ENCODE measurements at regions not wholly inside any gene's neighbourhood (a gene's known extent, or its start where the extent isn't known, plus 50 kb on each side); places are given as distances from the start of the nearest gene placed in this dataset.

GRCh38 chr7:81611040-81611439 is 158.8 kb downstream of the HGF start (continued):
- no peak for TF ChIP-seq CHD7 (IDR thresholded peaks at IDR 0.05; ENCODE audit: insufficient replicate concordance, low read length)
- TF ChIP-seq, protein P1, sequence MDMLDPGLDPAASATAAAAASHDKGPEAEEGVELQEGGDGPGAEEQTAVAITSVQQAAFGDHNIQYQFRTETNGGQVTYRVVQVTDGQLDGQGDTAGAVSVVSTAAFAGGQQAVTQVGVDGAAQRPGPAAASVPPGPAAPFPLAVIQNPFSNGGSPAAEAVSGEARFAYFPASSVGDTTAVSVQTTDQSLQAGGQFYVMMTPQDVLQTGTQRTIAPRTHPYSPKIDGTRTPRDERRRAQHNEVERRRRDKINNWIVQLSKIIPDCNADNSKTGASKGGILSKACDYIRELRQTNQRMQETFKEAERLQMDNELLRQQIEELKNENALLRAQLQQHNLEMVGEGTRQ (IDR thresholded peaks at IDR 0.05; ENCODE audit: low read length): no peak
- TF ChIP-seq KDM1A (IDR thresholded peaks at IDR 0.05; ENCODE audit: borderline replicate concordance, low read length): no peak
- TF ChIP-seq GTF2F1 (IDR thresholded peaks at IDR 0.05; ENCODE audit: borderline replicate concordance, low read depth, low read length): no peak
- no peak for TF ChIP-seq RBBP5 (IDR thresholded peaks at IDR 0.05; ENCODE audit: borderline replicate concordance, low read depth, low read length)
- no peak for TF ChIP-seq YY1 (IDR thresholded peaks at IDR 0.05; ENCODE audit: low read depth, low read length)
